Fibroblast of the aortic adventitia (primary cell): ENCODE measurements at regions not wholly inside any gene's neighbourhood (a gene's known extent, or its start where the extent isn't known, plus 50 kb on each side); places are given as distances from the start of the nearest gene placed in this dataset.

ENCODE experiments used
- DNase-seq: peaks from one replicate; pipeline ENCODE4 v3.0.0-alpha.2; 2010; ENCODE audit warnings: low read depth
- H3K4me3 ChIP-seq: 2 replicates; pipeline ENCODE4 v1.5.1; 2011; ENCODE audit warnings: low read depth, mild to moderate bottlenecking, control low read depth, low read length, moderate library complexity
- TF ChIP-seq, protein P1 (sequence below): IDR thresholded peaks from 2 replicates; pipeline ENCODE4 v1.5.1; 2011; ENCODE audit warnings: mild to moderate bottlenecking, low read length, control low read depth, inconsistent platforms; ENCODE audit not compliant: insufficient read depth

DNA sequence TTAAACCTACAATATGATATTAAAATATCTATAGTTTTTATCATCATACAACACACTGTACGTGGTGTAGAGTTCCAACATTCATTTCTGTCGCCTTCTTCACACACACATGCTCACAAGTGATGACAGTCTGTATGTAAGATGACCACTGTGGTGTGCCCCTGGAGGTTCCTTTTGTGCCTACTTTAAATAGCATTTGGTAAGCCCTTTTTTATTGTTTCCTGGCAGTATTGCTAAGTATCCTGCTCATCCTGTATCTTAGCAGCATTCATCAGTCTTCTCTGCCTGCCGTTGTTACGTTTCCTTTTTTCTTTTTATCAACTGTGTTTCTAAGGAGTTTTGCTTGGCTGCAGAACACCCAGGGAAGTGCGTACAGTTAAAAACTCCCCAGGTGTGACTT is 231.4 kb downstream of the CHRM3 start:
- no peak overlapping the region for H3K4me3 ChIP-seq
- TF ChIP-seq, protein P1, sequence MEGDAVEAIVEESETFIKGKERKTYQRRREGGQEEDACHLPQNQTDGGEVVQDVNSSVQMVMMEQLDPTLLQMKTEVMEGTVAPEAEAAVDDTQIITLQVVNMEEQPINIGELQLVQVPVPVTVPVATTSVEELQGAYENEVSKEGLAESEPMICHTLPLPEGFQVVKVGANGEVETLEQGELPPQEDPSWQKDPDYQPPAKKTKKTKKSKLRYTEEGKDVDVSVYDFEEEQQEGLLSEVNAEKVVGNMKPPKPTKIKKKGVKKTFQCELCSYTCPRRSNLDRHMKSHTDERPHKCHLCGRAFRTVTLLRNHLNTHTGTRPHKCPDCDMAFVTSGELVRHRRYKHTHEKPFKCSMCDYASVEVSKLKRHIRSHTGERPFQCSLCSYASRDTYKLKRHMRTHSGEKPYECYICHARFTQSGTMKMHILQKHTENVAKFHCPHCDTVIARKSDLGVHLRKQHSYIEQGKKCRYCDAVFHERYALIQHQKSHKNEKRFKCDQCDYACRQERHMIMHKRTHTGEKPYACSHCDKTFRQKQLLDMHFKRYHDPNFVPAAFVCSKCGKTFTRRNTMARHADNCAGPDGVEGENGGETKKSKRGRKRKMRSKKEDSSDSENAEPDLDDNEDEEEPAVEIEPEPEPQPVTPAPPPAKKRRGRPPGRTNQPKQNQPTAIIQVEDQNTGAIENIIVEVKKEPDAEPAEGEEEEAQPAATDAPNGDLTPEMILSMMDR: no peak
- no peak for DNase-seq

DNA sequence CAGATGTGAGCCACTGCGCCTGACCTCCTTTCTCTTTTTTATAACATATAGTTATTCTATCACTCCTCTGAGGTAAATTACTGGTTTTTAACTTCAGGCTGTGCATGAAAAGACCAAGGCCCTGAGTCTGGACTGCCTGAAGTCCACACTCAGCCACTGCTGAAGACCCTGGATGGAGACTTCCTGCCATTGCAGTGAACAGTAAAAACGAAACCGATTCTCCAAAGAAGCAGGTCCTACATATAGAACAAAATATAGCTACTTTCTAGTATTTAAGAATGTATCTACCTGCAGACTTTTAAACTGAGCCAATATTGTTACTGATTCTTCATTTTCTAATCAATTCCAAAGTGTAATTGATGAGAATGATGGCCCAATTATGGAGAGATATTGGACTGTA is 232.8 kb downstream of the CHRM3 start:
- TF ChIP-seq, protein P1: no peak
- DNase-seq: no peak
- no peak overlapping the region for H3K4me3 ChIP-seq

DNA sequence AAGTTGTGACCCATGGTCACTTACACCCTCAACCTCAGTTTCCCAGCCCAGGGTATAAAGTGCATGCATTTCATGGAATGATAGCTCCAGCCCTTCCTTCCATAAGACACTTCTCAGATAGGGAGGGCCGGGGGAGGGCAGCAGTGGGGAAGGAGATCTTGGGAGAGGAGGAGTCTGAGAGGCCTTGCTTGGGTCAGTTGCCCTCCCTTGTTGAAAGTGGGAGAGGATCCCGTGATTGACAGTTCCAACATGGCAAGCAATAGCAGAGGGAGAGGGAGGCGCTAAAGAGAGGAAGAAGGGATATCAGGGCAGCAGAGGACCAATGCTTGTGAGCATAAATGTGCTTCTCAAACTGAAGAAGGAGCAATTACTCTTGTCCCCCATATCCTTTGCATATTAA is 244.4 kb downstream of the CHRM3 start:
- H3K4me3 ChIP-seq: no peak overlapping the region
- DNase-seq: no peak
- TF ChIP-seq, protein P1: no peak

DNA sequence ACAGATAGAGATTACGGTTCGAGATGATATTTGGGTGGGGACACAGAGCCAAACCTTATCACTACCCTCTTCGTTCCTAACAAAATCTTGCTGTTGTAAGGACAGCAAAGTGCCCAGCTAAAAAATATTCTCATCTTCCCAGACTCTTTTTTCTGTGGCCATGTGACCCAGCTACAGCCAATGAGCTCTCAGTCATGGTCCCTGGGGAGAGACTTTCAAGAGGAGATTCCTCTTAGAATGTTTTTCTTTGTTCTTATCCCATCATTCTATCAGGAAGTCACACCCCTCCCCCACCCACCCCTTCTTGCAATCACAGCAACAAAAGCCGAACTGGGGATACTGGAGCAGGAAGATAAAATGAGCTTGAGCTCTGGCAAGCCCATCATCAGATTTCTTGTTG is 247.1 kb downstream of the CHRM3 start:
- DNase-seq: no peak
- H3K4me3 ChIP-seq: no peak overlapping the region
- TF ChIP-seq, protein P1: no peak

DNA sequence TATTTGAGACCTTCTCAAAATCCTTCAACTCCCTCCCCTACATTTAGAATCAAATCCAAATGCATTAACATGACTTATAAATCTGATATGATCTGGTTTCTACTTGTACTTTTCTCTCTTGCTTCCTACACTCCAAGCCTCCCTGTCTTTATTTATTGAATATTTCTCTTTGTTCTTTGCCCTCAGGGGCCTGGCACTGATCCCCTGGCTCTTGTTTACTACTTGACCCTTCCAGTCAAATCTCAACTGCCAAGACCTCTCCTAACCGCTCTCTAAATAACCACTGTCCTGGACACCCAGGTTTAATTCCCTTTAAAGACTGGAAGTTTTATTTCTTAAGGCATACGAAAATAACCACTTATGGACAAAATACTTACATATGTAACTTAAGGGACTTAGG is 248.9 kb downstream of the CHRM3 start:
- TF ChIP-seq, protein P1: no peak

DNA sequence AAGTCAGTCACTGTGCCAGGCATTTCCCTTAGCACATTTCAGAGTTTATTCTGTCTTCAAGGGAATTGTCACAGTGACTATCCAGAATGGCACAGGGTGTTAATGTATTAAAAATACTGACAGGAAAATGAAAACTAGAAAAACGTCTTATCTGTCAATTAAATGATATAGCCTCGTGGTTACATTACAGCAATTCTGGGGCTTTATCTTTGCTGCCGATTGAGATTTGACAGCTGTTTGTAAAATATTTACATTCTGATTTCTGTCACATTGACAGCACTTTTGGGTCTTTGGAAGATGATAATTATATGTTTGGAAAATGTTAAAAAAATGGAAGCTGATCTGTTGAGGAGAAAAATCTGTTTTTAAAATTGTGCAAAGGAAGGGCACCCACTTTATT is 250.0 kb downstream of the CHRM3 start:
- no peak overlapping the region for H3K4me3 ChIP-seq
- no peak for DNase-seq
- TF ChIP-seq, protein P1: no peak

More for the DNA sequence above, 248.9 kb downstream of the CHRM3 start:
- H3K4me3 ChIP-seq: no peak overlapping the region
- DNase-seq: no peak

DNA sequence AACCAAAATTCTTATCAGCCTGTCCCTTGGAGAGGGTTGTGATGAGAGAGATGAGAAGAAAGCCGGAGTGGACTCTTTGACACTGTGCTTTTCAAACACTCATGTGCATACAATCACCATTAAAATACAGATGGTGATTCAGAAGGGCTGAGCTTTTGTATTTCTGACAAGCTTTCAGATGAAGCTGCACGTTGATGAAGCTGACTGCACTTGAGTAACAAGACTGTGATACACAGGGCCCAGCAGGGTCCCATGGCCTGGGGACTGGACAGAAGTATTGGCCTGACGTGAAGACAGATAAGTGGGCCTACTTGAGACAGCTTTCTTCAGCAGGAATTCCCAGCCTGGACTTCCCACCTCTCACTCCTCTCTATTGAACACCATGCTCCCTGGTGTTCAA is 258.2 kb downstream of the CHRM3 start:
- no peak overlapping the region for H3K4me3 ChIP-seq
- DNase-seq: no peak
- TF ChIP-seq, protein P1: no peak
